ENCODE measurements at regions not wholly inside any gene's neighbourhood (a gene's known extent, or its start where the extent isn't known, plus 50 kb on each side); places are given as distances from the start of the nearest gene placed in this dataset.
"Not testable (repeated sequence)": the region's sequence is repeated elsewhere in the genome, so short reads cannot be mapped to it uniquely, and the experiment has no call there.

GRCh38 chr2:100703213-100703612 is 116.7 kb upstream of the NPAS2 start:
- no peak for TF ChIP-seq POLR2A (IDR thresholded peaks at IDR 0.05; ENCODE audit: low read depth, low read length)
- FAIRE-seq: no peak
- no peak for DNase-seq (ENCODE audit: insufficient read length, low spot score)

GRCh38 chr2:100703739-100704138 is 116.2 kb upstream of the NPAS2 start:
- TF ChIP-seq POLR2A (IDR thresholded peaks at IDR 0.05; ENCODE audit: low read depth, low read length): no peak
- FAIRE-seq: no peak

GRCh38 chr2:100704156-100704555 is 115.8 kb upstream of the NPAS2 start:
- no peak for TF ChIP-seq POLR2A (IDR thresholded peaks at IDR 0.05; ENCODE audit: low read depth, low read length)
- DNase-seq (ENCODE audit: insufficient read length, low spot score): no peak
- FAIRE-seq: no peak

More at GRCh38 chr2:100703739-100704138, 116.2 kb upstream of the NPAS2 start:
- DNase-seq (ENCODE audit: insufficient read length, low spot score): no peak

GRCh38 chr2:100704711-100705110 is 115.2 kb upstream of the NPAS2 start:
- no peak for DNase-seq (ENCODE audit: insufficient read length, low spot score)
- no peak for TF ChIP-seq POLR2A (IDR thresholded peaks at IDR 0.05; ENCODE audit: low read depth, low read length)
- no peak for FAIRE-seq

GRCh38 chr2:100707016-100707947 is 112.7 kb upstream of the NPAS2 start:
- no peak for DNase-seq (ENCODE audit: insufficient read length, low spot score)
- FAIRE-seq: no peak
- no peak for TF ChIP-seq POLR2A (IDR thresholded peaks at IDR 0.05; ENCODE audit: low read depth, low read length)

- DNase-seq (ENCODE audit: insufficient read length, low spot score) (no peak), FAIRE-seq (no peak)
- TF ChIP-seq POLR2A (IDR thresholded peaks at IDR 0.05; ENCODE audit: low read depth, low read length): no peak
Observed at GRCh38 chr2:100708333-100708732, 111.6 kb upstream of the NPAS2 start.

GRCh38 chr2:100713106-100713505 is 106.8 kb upstream of the NPAS2 start:
- TF ChIP-seq POLR2A (IDR thresholded peaks at IDR 0.05; ENCODE audit: low read depth, low read length): no peak
- DNase-seq (ENCODE audit: insufficient read length, low spot score): no peak
- no peak for FAIRE-seq

GRCh38 chr2:100714396-100715010 is 105.4 kb upstream of the NPAS2 start:
- FAIRE-seq; DNase-seq (ENCODE audit: insufficient read length, low spot score): not testable (repeated sequence)

- DNase-seq (ENCODE audit: insufficient read length, low spot score); FAIRE-seq: not testable (repeated sequence)
Observed at GRCh38 chr2:100715861-100716260, 104.1 kb upstream of the NPAS2 start.

- DNase-seq (ENCODE audit: insufficient read length, low spot score): no peak
- FAIRE-seq: no peak
- no peak for TF ChIP-seq POLR2A (IDR thresholded peaks at IDR 0.05; ENCODE audit: low read depth, low read length)
Observed at GRCh38 chr2:100716581-100716980, 103.4 kb upstream of the NPAS2 start.

GRCh38 chr2:100718065-100718629 is 101.8 kb upstream of the NPAS2 start:
- DNase-seq (ENCODE audit: insufficient read length, low spot score) (no peak), FAIRE-seq (no peak)
- no peak for TF ChIP-seq POLR2A (IDR thresholded peaks at IDR 0.05; ENCODE audit: low read depth, low read length)

GRCh38 chr2:100720445-100720844 is 99.5 kb upstream of the NPAS2 start:
- DNase-seq (ENCODE audit: insufficient read length, low spot score): no peak
- no peak for FAIRE-seq
- TF ChIP-seq POLR2A (IDR thresholded peaks at IDR 0.05; ENCODE audit: low read depth, low read length): no peak

GRCh38 chr2:100721693-100722092 is 98.2 kb upstream of the NPAS2 start:
- no peak for FAIRE-seq
- DNase-seq (ENCODE audit: insufficient read length, low spot score): no peak
- no peak for TF ChIP-seq POLR2A (IDR thresholded peaks at IDR 0.05; ENCODE audit: low read depth, low read length)

GRCh38 chr2:100722125-100722524 is 97.8 kb upstream of the NPAS2 start:
- TF ChIP-seq POLR2A (IDR thresholded peaks at IDR 0.05; ENCODE audit: low read depth, low read length): no peak
- FAIRE-seq: no peak
- no peak for DNase-seq (ENCODE audit: insufficient read length, low spot score)

- FAIRE-seq: no peak
- TF ChIP-seq POLR2A (IDR thresholded peaks at IDR 0.05; ENCODE audit: low read depth, low read length): no peak
- DNase-seq (ENCODE audit: insufficient read length, low spot score): no peak
Observed at GRCh38 chr2:100726866-100727265, 93.1 kb upstream of the NPAS2 start.

Measured in H54 (cell line).